WTC11 (cell line): ENCODE measurements at regions not wholly inside any gene's neighbourhood (a gene's known extent, or its start where the extent isn't known, plus 50 kb on each side); places are given as distances from the start of the nearest gene placed in this dataset.

ENCODE experiments used
- ATAC-seq: fragments of 200-7000 bp; cut with Tn5 transposase; 2 replicates; pipeline ENCODE4 v1.10.0; 2021; ENCODE audit warnings: mild to moderate bottlenecking, moderate library complexity
- CTCF ChIA-PET: fragments of 300-600 bp; sonication (Branson Sonifier 250); formaldehyde crosslinking; loops from one replicate; lab custom pipeline; 2021; ENCODE audit warnings: antibody characterized with exemption; lab: Charles Lee
- POLR2A ChIA-PET: fragments of 350-600 bp; sonication (Branson Sonifier 250); formaldehyde crosslinking; loops from one replicate; lab custom pipeline; 2021; ENCODE audit warnings: antibody characterized with exemption; lab: Charles Lee
- DNase-seq: peaks from one replicate; pipeline ENCODE4 v3.0.0; 2021; ENCODE audit warnings: low spot score
- H3K27ac Mint-ChIP-seq: 2 replicates; pipeline ENCODE4 v1.8.0; 2021; ENCODE audit warnings: mixed read lengths
- H3K27me3 Mint-ChIP-seq: 2 replicates; pipeline ENCODE4 v1.8.0; 2021; ENCODE audit warnings: low read depth, mild to moderate bottlenecking, moderate library complexity, mixed read lengths
- H3K36me3 Mint-ChIP-seq: 2 replicates; pipeline ENCODE4 v1.8.0; 2021; ENCODE audit warnings: mixed read lengths
- H3K4me1 Mint-ChIP-seq: 2 replicates; pipeline ENCODE4 v1.8.0; 2022; ENCODE audit warnings: mixed read lengths
- H3K4me3 Mint-ChIP-seq: 2 replicates; pipeline ENCODE4 v1.8.0; 2021; ENCODE audit warnings: mild to moderate bottlenecking, moderate library complexity, mixed read lengths
- H3K9me3 Mint-ChIP-seq: 2 replicates; pipeline ENCODE4 v1.8.0; 2021; ENCODE audit warnings: mixed read lengths
- AFF4 ChIP-seq: sonication (generic); formaldehyde crosslinking; IDR thresholded peaks from 2 replicates; pipeline ENCODE4 v1.8.1; 2023; ENCODE audit warnings: mild to moderate bottlenecking, missing genetic modification reagents, borderline replicate concordance
- ATF2 ChIP-seq: sonication (generic); formaldehyde crosslinking; IDR thresholded peaks from 2 replicates; pipeline ENCODE4 v1.8.1; 2022; ENCODE audit warnings: low read depth, missing genetic modification reagents, borderline replicate concordance
- CBFB ChIP-seq: sonication (generic); formaldehyde crosslinking; IDR thresholded peaks from 2 replicates; pipeline ENCODE4 v1.8.1; 2022; ENCODE audit warnings: mild to moderate bottlenecking, low read depth, missing genetic modification reagents
- CREB1 ChIP-seq: sonication (generic); formaldehyde crosslinking; IDR thresholded peaks from 2 replicates; pipeline ENCODE4 v1.8.0; 2023; ENCODE audit warnings: mild to moderate bottlenecking, missing genetic modification reagents
- E2F1 ChIP-seq: sonication (generic); formaldehyde crosslinking; IDR thresholded peaks from 2 replicates; pipeline ENCODE4 v1.8.0; 2022; ENCODE audit warnings: mild to moderate bottlenecking, missing genetic modification reagents
- FOXK1 ChIP-seq: sonication (generic); formaldehyde crosslinking; IDR thresholded peaks from 2 replicates; pipeline ENCODE4 v1.8.0; 2022; ENCODE audit warnings: mild to moderate bottlenecking, moderate library complexity, missing genetic modification reagents
- IRF1 ChIP-seq: sonication (generic); formaldehyde crosslinking; IDR thresholded peaks from 2 replicates; pipeline ENCODE4 v1.8.0; 2023; ENCODE audit warnings: missing genetic modification reagents
- JUN ChIP-seq: sonication (generic); formaldehyde crosslinking; IDR thresholded peaks from 2 replicates; pipeline ENCODE4 v1.8.0; 2023; ENCODE audit warnings: mild to moderate bottlenecking, missing genetic modification reagents
- MXD4 ChIP-seq: fragments of 250-450 bp; sonication (Bioruptor Pico); IDR thresholded peaks from 2 replicates; pipeline ENCODE4 v1.8.0; 2021; ENCODE audit warnings: mild to moderate bottlenecking, moderate library complexity, borderline replicate concordance
- NR3C1 ChIP-seq: sonication (generic); formaldehyde crosslinking; conservative IDR thresholded peaks from 2 replicates; pipeline ENCODE4 v1.8.1; 2023; ENCODE audit warnings: low read depth, mild to moderate bottlenecking, missing genetic modification reagents
- PRDM15 ChIP-seq: sonication (generic); formaldehyde crosslinking; IDR thresholded peaks from 2 replicates; pipeline ENCODE4 v1.8.0; 2022; ENCODE audit warnings: missing genetic modification reagents
- PRRX2 ChIP-seq: fragments of 250-450 bp; sonication (Bioruptor Pico); IDR thresholded peaks from 2 replicates; pipeline ENCODE4 v1.8.0; 2021; ENCODE audit warnings: mild to moderate bottlenecking
- TCF7 ChIP-seq: sonication (generic); formaldehyde crosslinking; IDR thresholded peaks from 2 replicates; pipeline ENCODE4 v1.8.0; 2022; ENCODE audit warnings: mild to moderate bottlenecking, low read depth, missing genetic modification reagents, moderate library complexity
- USF2 ChIP-seq: sonication (generic); formaldehyde crosslinking; IDR thresholded peaks from 2 replicates; pipeline ENCODE4 v1.8.1; 2023; ENCODE audit warnings: mild to moderate bottlenecking, missing genetic modification reagents, moderate library complexity
- ZMAT4 ChIP-seq: fragments of 250-450 bp; sonication (Bioruptor Pico); IDR thresholded peaks from 2 replicates; pipeline ENCODE4 v1.9.0; 2021; ENCODE audit warnings: mild to moderate bottlenecking

GRCh38 chrX:68917799-68918198 is 89.0 kb downstream of the EFNB1 start:
- H3K4me1 Mint-ChIP-seq: peaks cover 25% of the 10 kb centered on the region
- CTCF ChIA-PET: interaction anchor here (0.8 to 4.0 kb wide), 3 partner anchors 21 to 95 kb away, joined by 3 to 26 read pairs (median 3); partner anchors contain the start of gene EFNB1

More at GRCh38 chrX:68917799-68918198, 89.0 kb downstream of the EFNB1 start:
- POLR2A ChIA-PET: no interaction called here
- Mint-ChIP-seq H3K27ac (no peak overlapping the region), H3K27me3 (peaks cover under 1% of the 10 kb centered on the region; the same call in 1 of the 2 replicates), H3K9me3 (no peaks in the 10 kb centered on the region), H3K4me3 (no peak overlapping the region), H3K36me3 (no peaks in the 10 kb centered on the region)
- ATAC-seq: no peak
- no peak for DNase-seq
- TF ChIP-seq PRRX2 (no peak), CBFB (CRISPR knock-in tag) (no peak), AFF4 (no peak), ZMAT4 (CRISPR knock-in tag) (no peak), PRDM15 (no peak), CREB1 (CRISPR knock-in tag) (no peak), NR3C1 (CRISPR knock-in tag) (no peak), MXD4 (CRISPR knock-in tag) (no peak), FOXK1 (CRISPR knock-in tag) (no peak), IRF1 (CRISPR knock-in tag) (no peak), TCF7 (no peak), ATF2 (CRISPR knock-in tag) (no peak), E2F1 (no peak), JUN (CRISPR knock-in tag) (no peak), USF2 (no peak)
